ENCODE measurements at regions not wholly inside any gene's neighbourhood (a gene's known extent, or its start where the extent isn't known, plus 50 kb on each side); places are given as distances from the start of the nearest gene placed in this dataset.

DNA sequence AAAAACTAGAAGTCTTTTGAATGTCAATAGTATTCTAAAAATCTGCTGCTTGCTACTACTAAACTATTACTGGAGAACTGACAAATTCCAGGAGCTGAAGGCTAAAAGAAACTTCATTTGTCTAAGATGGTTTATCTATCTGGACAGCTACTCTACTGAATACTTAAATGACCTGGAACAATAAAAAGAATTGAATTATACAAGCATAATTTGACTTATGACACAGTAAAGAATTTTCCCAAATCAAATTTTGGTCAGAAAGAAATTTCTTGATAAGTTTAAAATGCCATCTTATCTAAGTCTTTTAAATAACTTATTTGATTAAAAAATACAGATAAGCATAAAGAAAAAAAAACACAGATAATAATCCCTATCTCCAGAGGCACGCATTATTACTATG, 80.2 kb upstream of the ITGA4 start:
- TF ChIP-seq, protein P1, sequence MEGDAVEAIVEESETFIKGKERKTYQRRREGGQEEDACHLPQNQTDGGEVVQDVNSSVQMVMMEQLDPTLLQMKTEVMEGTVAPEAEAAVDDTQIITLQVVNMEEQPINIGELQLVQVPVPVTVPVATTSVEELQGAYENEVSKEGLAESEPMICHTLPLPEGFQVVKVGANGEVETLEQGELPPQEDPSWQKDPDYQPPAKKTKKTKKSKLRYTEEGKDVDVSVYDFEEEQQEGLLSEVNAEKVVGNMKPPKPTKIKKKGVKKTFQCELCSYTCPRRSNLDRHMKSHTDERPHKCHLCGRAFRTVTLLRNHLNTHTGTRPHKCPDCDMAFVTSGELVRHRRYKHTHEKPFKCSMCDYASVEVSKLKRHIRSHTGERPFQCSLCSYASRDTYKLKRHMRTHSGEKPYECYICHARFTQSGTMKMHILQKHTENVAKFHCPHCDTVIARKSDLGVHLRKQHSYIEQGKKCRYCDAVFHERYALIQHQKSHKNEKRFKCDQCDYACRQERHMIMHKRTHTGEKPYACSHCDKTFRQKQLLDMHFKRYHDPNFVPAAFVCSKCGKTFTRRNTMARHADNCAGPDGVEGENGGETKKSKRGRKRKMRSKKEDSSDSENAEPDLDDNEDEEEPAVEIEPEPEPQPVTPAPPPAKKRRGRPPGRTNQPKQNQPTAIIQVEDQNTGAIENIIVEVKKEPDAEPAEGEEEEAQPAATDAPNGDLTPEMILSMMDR (IDR thresholded peaks at IDR 0.05; ENCODE audit: poor library complexity), result no peak
- TF ChIP-seq EZH2phosphoT487 (IDR thresholded peaks at IDR 0.05; ENCODE audit: low read depth, severe bottlenecking, unreplicated experiment) (no peak), EZH2 (IDR thresholded peaks at IDR 0.05; ENCODE audit: borderline replicate concordance) (no peak)

All from hepatocyte (in vitro differentiated cells).